Activated naive CD8-positive, alpha-beta T cell treated with anti-CD3 and anti-CD28 coated beads, Interleukin-2, amount 50 U/mL, for 24 hours (primary cell): ENCODE measurements at regions not wholly inside any gene's neighbourhood (a gene's known extent, or its start where the extent isn't known, plus 50 kb on each side); places are given as distances from the start of the nearest gene placed in this dataset.
"Not testable (repeated sequence)": the region's sequence is repeated elsewhere in the genome, so short reads cannot be mapped to it uniquely, and the experiment has no call there.

ENCODE experiments used
- ATAC-seq: fragments of 150-1000 bp; cut with Tn5 transposase; one replicate; pipeline ENCODE4 v1.10.0; 2021
- DNase-seq: peaks from one replicate; pipeline ENCODE4 v3.0.0; 2021
- H3K27ac Mint-ChIP-seq: one replicate; pipeline ENCODE4 v1.8.0; 2021; ENCODE audit warnings: mild to moderate bottlenecking, mixed read lengths
- H3K27me3 Mint-ChIP-seq: one replicate; pipeline ENCODE4 v1.8.0; 2021; ENCODE audit warnings: mixed read lengths
- H3K36me3 Mint-ChIP-seq: one replicate; pipeline ENCODE4 v1.8.0; 2021; ENCODE audit warnings: low read depth, mixed read lengths
- H3K4me1 Mint-ChIP-seq: one replicate; pipeline ENCODE4 v1.8.0; 2021; ENCODE audit warnings: mixed read lengths
- H3K4me3 Mint-ChIP-seq: one replicate; pipeline ENCODE4 v1.8.0; 2021; ENCODE audit warnings: mild to moderate bottlenecking, moderate library complexity, mixed read lengths
- H3K9me3 Mint-ChIP-seq: one replicate; pipeline ENCODE4 v1.8.0; 2021; ENCODE audit warnings: mixed read lengths

- H3K9me3 Mint-ChIP-seq, result peaks cover 7% of the 10 kb centered on the region
- ATAC-seq, result no peak
- no peak for DNase-seq
- no peaks in the 10 kb centered on the region for H3K27me3 Mint-ChIP-seq
- no peaks in the 10 kb centered on the region for H3K4me1 Mint-ChIP-seq
- no peak overlapping the region for H3K4me3 Mint-ChIP-seq
- no peak overlapping the region for H3K27ac Mint-ChIP-seq
- no peaks in the 10 kb centered on the region for H3K36me3 Mint-ChIP-seq
Measured at GRCh38 chr6:76992553-76992952, 470.7 kb downstream of the HTR1B start.

- no peaks in the 10 kb centered on the region for H3K36me3 Mint-ChIP-seq
- no peak overlapping the region for H3K27ac Mint-ChIP-seq
- no peak for DNase-seq
Measured at GRCh38 chr6:76984572-76984971, 478.7 kb downstream of the HTR1B start.

GRCh38 chr6:76982476-76983199, 480.7 kb downstream of the HTR1B start:
- Mint-ChIP-seq H3K27ac (no peak overlapping the region), H3K27me3 (no peaks in the 10 kb centered on the region), H3K4me3 (no peak overlapping the region), H3K36me3 (no peaks in the 10 kb centered on the region), H3K4me1 (no peaks in the 10 kb centered on the region), H3K9me3 (peaks cover 4% of the 10 kb centered on the region)
- ATAC-seq (no peak), DNase-seq (no peak)

More at GRCh38 chr6:76984572-76984971, 478.7 kb downstream of the HTR1B start:
- H3K4me1 Mint-ChIP-seq, result no peaks in the 10 kb centered on the region
- H3K9me3 Mint-ChIP-seq, result peaks cover 4% of the 10 kb centered on the region
- no peak for ATAC-seq
- no peaks in the 10 kb centered on the region for H3K27me3 Mint-ChIP-seq
- no peak overlapping the region for H3K4me3 Mint-ChIP-seq

GRCh38 chr6:76972474-76972873, 490.8 kb downstream of the HTR1B start:
- Mint-ChIP-seq H3K4me1 (no peaks in the 10 kb centered on the region), H3K27me3 (no peaks in the 10 kb centered on the region), H3K9me3 (peaks cover 20% of the 10 kb centered on the region), H3K36me3 (no peaks in the 10 kb centered on the region), H3K4me3 (no peak overlapping the region), H3K27ac (no peak overlapping the region)
- DNase-seq, result no peak
- no peak for ATAC-seq

GRCh38 chr6:76959177-76959576, 504.1 kb downstream of the HTR1B start:
- H3K4me1 Mint-ChIP-seq, DNase-seq, H3K4me3 Mint-ChIP-seq, ATAC-seq, H3K27ac Mint-ChIP-seq, H3K27me3 Mint-ChIP-seq, H3K36me3 Mint-ChIP-seq, H3K9me3 Mint-ChIP-seq: not testable (repeated sequence)

- no peak for ATAC-seq
- Mint-ChIP-seq H3K4me3 (no peak overlapping the region), H3K4me1 (no peaks in the 10 kb centered on the region), H3K36me3 (no peaks in the 10 kb centered on the region), H3K9me3 (peaks cover 19% of the 10 kb centered on the region), H3K27me3 (no peaks in the 10 kb centered on the region), H3K27ac (no peak overlapping the region)
- no peak for DNase-seq
Measured at GRCh38 chr6:76942203-76942966, 520.9 kb downstream of the HTR1B start.

GRCh38 chr6:76940191-76940590, 523.1 kb downstream of the HTR1B start:
- Mint-ChIP-seq H3K4me3 (no peak overlapping the region), H3K4me1 (no peaks in the 10 kb centered on the region), H3K27ac (no peak overlapping the region), H3K9me3 (peaks cover 25% of the 10 kb centered on the region), H3K27me3 (no peaks in the 10 kb centered on the region), H3K36me3 (no peaks in the 10 kb centered on the region)
- DNase-seq, result no peak
- no peak for ATAC-seq

GRCh38 chr6:76914737-76915136, 548.6 kb downstream of the HTR1B start:
- Mint-ChIP-seq H3K4me3 (no peak overlapping the region), H3K4me1 (no peaks in the 10 kb centered on the region), H3K9me3 (peaks cover 8% of the 10 kb centered on the region), H3K27ac (no peak overlapping the region), H3K36me3 (no peaks in the 10 kb centered on the region), H3K27me3 (no peaks in the 10 kb centered on the region)
- DNase-seq (no peak), ATAC-seq (no peak)

GRCh38 chr6:76905541-76905940, 557.8 kb downstream of the HTR1B start:
- H3K27me3 Mint-ChIP-seq, H3K27ac Mint-ChIP-seq: not testable (repeated sequence)

GRCh38 chr6:76892542-76892941, 570.7 kb downstream of the HTR1B start:
- no peak overlapping the region for H3K27ac Mint-ChIP-seq
- no peaks in the 10 kb centered on the region for H3K4me1 Mint-ChIP-seq
- H3K27me3 Mint-ChIP-seq, result no peaks in the 10 kb centered on the region
- DNase-seq (no peak), ATAC-seq (no peak)
- H3K9me3 Mint-ChIP-seq, result peaks cover 11% of the 10 kb centered on the region
- H3K36me3 Mint-ChIP-seq, result no peaks in the 10 kb centered on the region
- H3K4me3 Mint-ChIP-seq, result no peak overlapping the region

More at GRCh38 chr6:76905541-76905940, 557.8 kb downstream of the HTR1B start:
- H3K9me3 Mint-ChIP-seq, H3K4me3 Mint-ChIP-seq, H3K36me3 Mint-ChIP-seq, H3K4me1 Mint-ChIP-seq, ATAC-seq, DNase-seq: not testable (repeated sequence)

GRCh38 chr6:76888351-76888750, 574.9 kb downstream of the HTR1B start:
- Mint-ChIP-seq H3K27me3 (no peaks in the 10 kb centered on the region), H3K27ac (no peak overlapping the region), H3K4me3 (no peak overlapping the region), H3K9me3 (peaks cover 5% of the 10 kb centered on the region), H3K36me3 (no peaks in the 10 kb centered on the region), H3K4me1 (no peaks in the 10 kb centered on the region)
- ATAC-seq (no peak), DNase-seq (no peak)

- peaks cover 5% of the 10 kb centered on the region for H3K9me3 Mint-ChIP-seq
- ATAC-seq (no peak), DNase-seq (no peak)
- H3K27me3 Mint-ChIP-seq, result no peaks in the 10 kb centered on the region
- H3K4me1 Mint-ChIP-seq, result no peaks in the 10 kb centered on the region
- no peaks in the 10 kb centered on the region for H3K36me3 Mint-ChIP-seq
- no peak overlapping the region for H3K27ac Mint-ChIP-seq
- no peak overlapping the region for H3K4me3 Mint-ChIP-seq
Measured at GRCh38 chr6:76886900-76887299, 576.4 kb downstream of the HTR1B start.

- H3K36me3 Mint-ChIP-seq, result no peaks in the 10 kb centered on the region
- no peak overlapping the region for H3K27ac Mint-ChIP-seq
- no peaks in the 10 kb centered on the region for H3K27me3 Mint-ChIP-seq
- H3K4me1 Mint-ChIP-seq, result no peaks in the 10 kb centered on the region
- ATAC-seq, result no peak
- H3K4me3 Mint-ChIP-seq, result no peak overlapping the region
- no peak for DNase-seq
- peaks cover 5% of the 10 kb centered on the region for H3K9me3 Mint-ChIP-seq
Measured at GRCh38 chr6:76885861-76886301, 577.4 kb downstream of the HTR1B start.

GRCh38 chr6:76881414-76881813, 581.9 kb downstream of the HTR1B start:
- H3K9me3 Mint-ChIP-seq, result no peaks in the 10 kb centered on the region
- H3K27me3 Mint-ChIP-seq, result no peaks in the 10 kb centered on the region
- H3K4me1 Mint-ChIP-seq, result no peaks in the 10 kb centered on the region
- no peak for ATAC-seq
- no peak for DNase-seq
- no peaks in the 10 kb centered on the region for H3K36me3 Mint-ChIP-seq
- no peak overlapping the region for H3K4me3 Mint-ChIP-seq
- H3K27ac Mint-ChIP-seq, result no peak overlapping the region

GRCh38 chr6:76876922-76877553, 586.3 kb downstream of the HTR1B start:
- H3K27ac Mint-ChIP-seq, result no peak overlapping the region

More at GRCh38 chr6:76876922-76877553, 586.3 kb downstream of the HTR1B start:
- DNase-seq (no peak), ATAC-seq (no peak)
- H3K36me3 Mint-ChIP-seq, result no peaks in the 10 kb centered on the region
- no peaks in the 10 kb centered on the region for H3K27me3 Mint-ChIP-seq
- no peaks in the 10 kb centered on the region for H3K4me1 Mint-ChIP-seq
- no peak overlapping the region for H3K4me3 Mint-ChIP-seq
- H3K9me3 Mint-ChIP-seq, result no peaks in the 10 kb centered on the region
